SK-MEL-5 (cell line): ENCODE measurements at regions not wholly inside any gene's neighbourhood (a gene's known extent, or its start where the extent isn't known, plus 50 kb on each side); places are given as distances from the start of the nearest gene placed in this dataset.
"Not testable (repeated sequence)": the region's sequence is repeated elsewhere in the genome, so short reads cannot be mapped to it uniquely, and the experiment has no call there.

Source experiments
- DNase-seq: peaks from one replicate; pipeline ENCODE4 v3.0.0-alpha.2; 2016; ENCODE audit warnings: low read depth, low spot score
- in situ Hi-C: cut with HindIII; loops from 2 replicates; pipeline ENCODE4 v1.10.0; 2016; ENCODE audit warnings: low sequenced_read_pairs, high pct_unique_total_duplicates, low pct_unique_long_range_greater_than_20kb

DNA sequence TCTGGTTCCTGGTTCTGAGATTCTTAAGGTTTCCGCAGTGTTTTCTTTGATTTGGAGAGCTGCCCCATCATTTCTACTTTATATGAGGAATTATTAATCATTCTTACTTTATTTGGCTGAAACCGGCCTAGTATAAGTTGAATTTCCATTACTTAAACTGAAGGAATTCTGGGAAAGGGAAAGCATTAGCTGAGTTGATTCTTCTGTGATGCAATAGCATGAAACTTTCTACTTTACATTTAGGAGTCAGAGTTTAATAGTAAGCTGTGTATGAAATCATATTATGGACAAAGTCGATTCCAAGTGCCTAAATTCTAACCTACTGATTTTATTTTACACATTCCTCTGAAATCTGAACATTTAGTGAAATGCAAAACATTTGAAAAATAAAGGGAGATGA, 1269.7 kb upstream of the ZEB2 start:
- in situ Hi-C loops: no loop called here
- DNase-seq: no peak

DNA sequence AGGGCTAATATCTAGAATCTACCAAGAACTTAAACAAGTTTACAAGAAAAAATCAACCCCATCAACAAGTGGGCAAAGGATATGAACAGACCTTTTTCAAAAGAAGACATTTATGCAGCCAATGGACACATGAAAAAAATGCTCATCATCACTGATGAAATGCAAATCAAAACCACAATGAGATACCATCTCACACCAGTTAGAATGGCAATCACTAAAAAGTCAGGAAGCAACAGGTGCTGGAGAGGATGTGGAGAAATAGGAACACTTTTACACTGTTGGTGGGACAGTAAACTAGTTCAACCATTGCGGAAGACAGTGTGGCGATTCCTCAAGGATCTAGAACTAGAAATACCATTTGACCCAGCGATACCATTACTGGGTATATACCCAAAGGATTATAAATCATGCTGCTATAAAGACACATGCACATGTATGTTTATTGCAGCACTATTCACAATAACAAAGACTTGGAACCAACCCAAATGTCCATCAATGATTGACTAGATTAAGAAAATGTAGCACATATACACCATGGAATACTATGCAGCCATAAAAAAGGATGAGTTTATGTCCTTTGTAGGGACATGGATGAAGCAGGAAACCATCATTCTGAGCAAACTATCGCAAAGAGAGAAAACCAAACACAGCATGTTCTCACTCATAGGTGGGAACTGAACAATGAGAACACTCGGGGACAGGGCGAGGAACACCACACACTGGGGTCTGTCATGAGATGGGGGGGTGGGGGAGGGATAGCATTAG, 1267.9 kb upstream of the ZEB2 start:
- in situ Hi-C loops, DNase-seq: not testable (repeated sequence)

DNA sequence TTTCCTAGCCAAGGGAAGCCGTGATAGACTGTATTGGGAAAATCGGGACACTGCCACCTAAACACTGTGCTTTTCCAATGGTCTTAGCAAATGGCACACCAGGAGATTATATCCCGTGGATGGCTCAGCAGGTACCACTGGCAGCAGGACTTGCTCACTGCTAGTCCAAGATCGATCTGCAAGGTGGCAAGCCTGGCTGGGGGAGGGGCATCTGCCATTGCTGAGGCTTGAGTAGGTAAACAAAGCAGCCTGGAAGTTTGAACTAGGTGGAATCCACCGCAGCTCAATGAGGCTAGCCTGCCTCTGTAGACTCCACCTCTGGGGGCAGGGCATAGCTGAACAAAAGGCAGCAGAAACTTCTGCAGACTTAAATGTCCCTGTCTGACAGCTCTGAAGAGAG, 1262.7 kb upstream of the ZEB2 start:
- DNase-seq, in situ Hi-C loops: not testable (repeated sequence)

- in situ Hi-C loops: no loop called here
- DNase-seq: no peak
These were observed 1258.0 kb upstream of the ZEB2 start for GRCh38 chr2:145777914-145778313.

DNA sequence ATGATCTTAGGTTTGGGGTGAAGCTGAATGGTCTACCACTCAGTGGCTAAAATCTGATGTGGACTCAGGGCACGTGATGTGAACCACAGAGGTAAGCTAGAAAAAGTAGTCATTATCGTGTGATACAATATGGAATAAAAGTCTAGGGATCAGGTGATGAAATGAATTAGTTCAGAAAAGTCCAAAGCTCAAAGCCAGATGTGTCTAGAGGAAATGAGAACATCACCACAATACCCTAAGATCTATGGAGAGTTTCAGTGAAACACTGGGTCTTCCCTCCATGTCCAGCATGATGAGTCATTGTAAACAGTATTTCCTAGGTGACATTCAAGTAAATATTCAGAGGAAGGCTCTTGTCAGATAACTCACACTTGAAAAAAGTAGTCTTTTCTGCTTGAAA, 1257.4 kb upstream of the ZEB2 start:
- in situ Hi-C loops: no loop called here
- DNase-seq: no peak

- in situ Hi-C loops: no loop called here
- DNase-seq: no peak
These were observed 1255.7 kb upstream of the ZEB2 start for GRCh38 chr2:145775591-145775990.

DNA sequence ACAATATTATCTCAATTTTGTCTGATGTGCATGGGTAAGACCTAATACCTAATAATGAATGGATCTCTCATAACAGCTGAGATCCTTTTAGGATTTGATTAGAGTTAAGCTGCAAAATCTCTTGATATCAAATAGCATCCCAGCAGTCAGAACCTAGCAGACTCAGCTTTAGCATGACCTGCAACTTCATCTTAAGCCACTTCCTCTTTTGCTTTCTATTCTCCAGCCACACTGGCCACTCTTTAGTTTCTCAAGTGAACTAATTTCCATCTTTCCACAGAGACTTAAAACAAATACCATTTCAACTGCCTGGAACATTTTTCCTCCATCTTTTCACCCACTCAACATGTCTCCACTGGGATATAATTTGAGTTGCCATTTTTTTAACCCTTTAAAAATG, 1251.6 kb upstream of the ZEB2 start:
- no peak for DNase-seq
- in situ Hi-C loops: no loop called here

GRCh38 chr2:145769011-145769716, 1249.2 kb upstream of the ZEB2 start:
- no peak for DNase-seq
- in situ Hi-C loops: no loop called here

DNA sequence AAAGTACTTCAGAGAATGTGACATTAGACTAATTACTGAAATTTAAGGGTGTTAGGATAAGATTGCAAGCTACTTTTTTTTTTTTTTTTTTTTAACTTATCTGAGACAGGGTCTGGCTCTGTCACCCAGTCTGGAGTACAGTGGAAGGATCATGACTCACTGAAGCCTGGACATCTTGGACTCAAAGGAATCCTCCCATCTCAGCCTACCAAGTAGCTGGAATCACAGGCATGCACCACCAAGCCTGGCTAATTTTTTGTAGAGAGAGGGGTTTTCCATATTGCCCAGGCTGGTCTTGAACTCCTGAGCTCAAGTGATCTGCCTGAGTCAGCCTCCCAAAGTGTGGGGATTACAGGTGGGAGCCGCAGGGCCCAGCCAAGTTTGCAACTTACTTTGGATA, 1246.0 kb upstream of the ZEB2 start:
- DNase-seq: no peak
- in situ Hi-C loops: no loop called here

DNA sequence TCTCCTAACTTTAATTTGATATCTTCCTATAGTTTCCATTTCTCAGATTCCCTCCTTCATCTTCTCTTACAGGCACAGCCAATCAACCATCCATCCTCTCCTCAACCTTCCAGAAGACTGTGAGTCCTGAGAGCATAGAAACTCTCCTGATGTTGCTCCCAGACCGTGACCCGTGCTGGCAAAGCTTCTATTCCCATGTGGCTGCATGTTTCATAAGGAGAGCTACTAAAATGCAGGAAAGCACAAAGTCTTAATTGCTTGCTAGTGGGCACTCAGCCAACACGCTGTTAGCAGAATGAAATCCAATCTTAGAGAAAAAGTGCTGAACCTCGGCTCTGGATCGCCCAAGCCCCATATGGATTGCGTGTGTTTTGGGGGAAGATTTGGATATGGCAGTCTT, 1244.7 kb upstream of the ZEB2 start:
- peak; percentile 58 for DNase-seq
- in situ Hi-C loops: no loop called here

- in situ Hi-C loops: no loop called here
- no peak for DNase-seq
These were observed 1241.1 kb upstream of the ZEB2 start for GRCh38 chr2:145760781-145761649.

DNA sequence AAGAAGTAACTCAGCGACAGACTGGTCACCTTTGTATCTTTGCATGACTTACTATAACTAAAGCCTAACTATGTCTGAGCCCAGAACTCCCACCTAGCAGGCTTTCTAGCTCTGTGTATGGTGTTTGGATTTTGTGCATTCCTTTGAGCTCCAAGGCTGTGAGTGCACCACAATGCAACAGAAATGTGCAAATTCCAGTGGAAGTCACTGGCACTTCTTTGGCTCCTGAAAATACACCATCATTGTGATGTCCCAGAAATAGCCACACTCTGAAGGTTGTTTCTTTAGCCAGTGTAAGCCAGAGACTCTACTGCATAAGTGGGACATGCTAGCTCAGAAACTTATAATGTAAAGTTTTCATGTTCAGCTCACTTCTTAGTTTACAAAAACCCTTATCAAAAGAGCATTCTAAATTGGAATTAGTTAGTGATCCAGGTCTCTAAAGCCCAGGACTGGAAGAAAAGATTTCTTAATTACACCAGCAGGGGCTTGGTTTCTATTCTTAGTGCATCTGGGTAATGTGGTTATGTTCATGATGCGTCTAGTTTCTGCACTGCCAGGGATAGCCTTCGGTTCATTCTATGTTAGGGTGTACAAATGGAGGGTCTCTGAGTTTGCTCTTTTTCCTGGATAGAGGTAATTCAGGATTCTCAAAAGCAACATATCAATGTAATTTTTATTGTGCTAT, 1239.5 kb upstream of the ZEB2 start:
- in situ Hi-C loops: no loop called here
- peak; percentile 8 for DNase-seq

DNA sequence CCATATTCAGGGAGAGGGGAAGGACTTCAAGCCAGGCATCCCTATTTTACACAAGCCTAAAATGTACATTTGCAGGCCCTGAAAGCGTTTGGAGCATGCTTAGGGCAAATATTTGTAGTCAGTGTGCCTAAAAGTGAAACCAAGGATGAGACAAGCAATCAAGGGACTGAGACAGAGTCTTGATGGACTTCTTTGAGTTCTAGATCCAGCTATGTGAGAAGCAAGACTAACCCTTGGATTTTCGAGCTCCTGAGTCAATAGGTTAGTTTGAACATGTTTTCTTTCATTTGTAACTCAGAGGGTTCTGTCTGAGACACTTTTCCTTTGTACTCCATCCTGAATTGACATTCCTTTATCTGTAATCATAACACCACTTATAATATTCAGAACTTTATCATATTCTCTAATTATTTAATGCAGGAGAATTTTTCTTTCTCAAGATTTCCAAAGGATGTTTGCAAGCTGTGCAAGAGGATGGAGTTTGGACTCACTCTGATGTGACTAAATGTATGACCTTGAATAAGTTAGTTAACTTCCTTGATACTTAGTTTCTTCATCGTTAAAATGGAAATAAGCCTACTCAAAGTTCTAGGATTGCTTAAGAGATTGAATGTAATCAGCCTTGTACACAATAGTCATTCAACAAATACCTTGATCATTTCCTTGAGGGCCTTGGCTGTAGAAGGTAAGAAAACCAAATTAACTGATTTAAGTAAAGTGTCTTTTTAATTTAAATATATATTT, 1237.8 kb upstream of the ZEB2 start:
- in situ Hi-C loops: no loop called here
- no peak for DNase-seq

- in situ Hi-C loops: no loop called here
These were observed 1235.3 kb upstream of the ZEB2 start for GRCh38 chr2:145755019-145755837.

DNA sequence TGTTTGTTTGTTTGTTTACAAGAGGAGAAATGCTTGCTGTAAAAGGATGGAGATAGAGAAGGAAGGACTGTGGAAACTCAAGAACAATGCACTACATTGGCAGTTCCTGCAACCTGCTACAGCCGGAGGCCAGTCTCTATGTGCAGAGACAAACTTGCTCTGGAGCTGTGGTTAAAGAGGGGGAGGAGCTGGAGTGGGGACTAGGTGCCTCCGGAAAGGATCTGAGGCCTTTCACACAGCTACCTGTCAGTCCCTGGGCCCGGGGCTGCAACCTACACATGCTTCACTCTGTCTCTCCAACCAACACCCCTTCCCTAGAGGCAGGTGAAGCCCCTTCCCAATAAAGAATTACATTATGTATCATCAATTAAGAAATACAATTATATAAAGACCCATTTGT, 1234.0 kb upstream of the ZEB2 start:
- DNase-seq: peak; percentile 41
- in situ Hi-C loops: no loop called here

More at GRCh38 chr2:145755019-145755837, 1235.3 kb upstream of the ZEB2 start:
- no peak for DNase-seq

DNA sequence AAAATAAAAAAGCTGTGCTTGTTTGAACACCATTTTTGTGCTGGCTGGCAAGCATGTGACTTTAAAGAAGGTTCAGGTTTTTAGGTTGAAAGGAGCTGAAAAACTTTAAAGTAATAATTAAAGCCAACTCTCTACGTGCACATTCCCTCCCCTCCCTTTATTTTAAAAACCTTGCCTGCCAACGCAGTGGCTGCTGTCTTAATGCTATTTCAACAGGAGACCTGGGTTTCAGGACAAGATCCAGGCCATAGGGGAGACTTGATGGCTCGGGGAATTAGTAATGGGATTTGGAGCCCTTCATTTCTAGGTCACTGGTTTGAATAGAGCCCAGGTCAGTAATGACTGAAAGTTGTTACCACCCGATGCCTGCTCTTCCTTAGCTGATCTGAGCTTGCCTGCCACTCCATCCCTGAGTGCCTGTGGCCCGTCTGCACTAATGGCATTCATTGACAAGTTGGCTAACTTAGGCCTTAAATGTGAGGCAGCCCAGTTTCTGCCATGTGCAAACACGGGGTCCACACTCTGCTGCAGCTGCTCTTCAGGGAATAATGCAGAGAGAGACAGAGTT, 1233.2 kb upstream of the ZEB2 start:
- no peak for DNase-seq
- in situ Hi-C loops: no loop called here
